ENCODE measurements at regions not wholly inside any gene's neighbourhood (a gene's known extent, or its start where the extent isn't known, plus 50 kb on each side); places are given as distances from the start of the nearest gene placed in this dataset.

- Histone ChIP-seq H3K4me1 (replicated peaks in 1 of 2) (no peaks in the 10 kb centered on the region), H3K9me3 (replicated peaks in 1 of 3) (no peaks in the 10 kb centered on the region), H3K36me3 (replicated peaks in 1 of 2) (no peaks in the 10 kb centered on the region), H3K27me3 (no peaks in the 10 kb centered on the region), H3K27ac (no peak overlapping the region), H3K4me3 (no peak overlapping the region)
- TF ChIP-seq POLR2A (IDR thresholded peaks at IDR 0.05), result no peak
- no peak for TF ChIP-seq CTCF (IDR thresholded peaks at IDR 0.05)
- 27 to 37% (median 33%) methylated on average over 1 of the region's 1 CpG for WGBS, 4 donors
- no peak for DNase-seq
- intact Hi-C loops (cut with DNase I), result no loop called here
These were observed 325.0 kb downstream of the OTOL1 start for GRCh38 chr3:161821591-161821990.

- Histone ChIP-seq H3K27ac (no peak overlapping the region), H3K9me3 (replicated peaks in 1 of 3) (no peaks in the 10 kb centered on the region), H3K4me1 (replicated peaks in 1 of 2) (no peaks in the 10 kb centered on the region), H3K36me3 (replicated peaks in 1 of 2) (no peaks in the 10 kb centered on the region), H3K4me3 (no peak overlapping the region), H3K27me3 (no peaks in the 10 kb centered on the region)
- no peak for DNase-seq
- 65 to 75% (median 69%) methylated on average over 3 of the region's 3 CpGs for WGBS, 4 donors
- intact Hi-C loops (cut with DNase I), result no loop called here
- TF ChIP-seq CTCF (IDR thresholded peaks at IDR 0.05) (no peak), POLR2A (IDR thresholded peaks at IDR 0.05) (no peak)
These were observed 325.7 kb downstream of the OTOL1 start for GRCh38 chr3:161822291-161822690.

GRCh38 chr3:161823910-161824309 lies 327.3 kb downstream of the OTOL1 start:
- no peaks in the 10 kb centered on the region for H3K36me3 ChIP-seq (replicated peaks in 1 of 2)
- H3K27ac ChIP-seq, result no peak overlapping the region
- no peak for DNase-seq
- no peak overlapping the region for H3K4me3 ChIP-seq
- no peaks in the 10 kb centered on the region for H3K27me3 ChIP-seq
- intact Hi-C loops (cut with DNase I), result no loop called here
- WGBS, 4 donors, result 72 to 96% (median 85%) methylated on average over 3 of the region's 3 CpGs
- no peaks in the 10 kb centered on the region for H3K9me3 ChIP-seq (replicated peaks in 1 of 3)
- TF ChIP-seq POLR2A (IDR thresholded peaks at IDR 0.05) (no peak), CTCF (IDR thresholded peaks at IDR 0.05) (no peak)
- H3K4me1 ChIP-seq (replicated peaks in 1 of 2), result no peaks in the 10 kb centered on the region

GRCh38 chr3:161838021-161838420 lies 341.4 kb downstream of the OTOL1 start:
- intact Hi-C loops (cut with DNase I), result no loop called here
- no peaks in the 10 kb centered on the region for H3K9me3 ChIP-seq (replicated peaks in 1 of 3)
- no peaks in the 10 kb centered on the region for H3K4me1 ChIP-seq (replicated peaks in 1 of 2)
- H3K27ac ChIP-seq, result no peak overlapping the region
- WGBS, 4 donors, result 76 to 90% (median 88%) methylated on average over 3 of the region's 3 CpGs
- TF ChIP-seq CTCF (IDR thresholded peaks at IDR 0.05), result no peak
- no peak for TF ChIP-seq POLR2A (IDR thresholded peaks at IDR 0.05)
- no peak for DNase-seq
- H3K27me3 ChIP-seq, result no peaks in the 10 kb centered on the region
- no peaks in the 10 kb centered on the region for H3K36me3 ChIP-seq (replicated peaks in 1 of 2)
- no peak overlapping the region for H3K4me3 ChIP-seq
